ENCODE measurements at regions not wholly inside any gene's neighbourhood (a gene's known extent, or its start where the extent isn't known, plus 50 kb on each side); places are given as distances from the start of the nearest gene placed in this dataset.

GRCh38 chr2:53575721-53576124 lies 191.9 kb upstream of the CHAC2 start:
- H3F3A ChIP-seq (ENCODE audit: insufficient read depth) = no peaks in the 10 kb centered on the region
- H3K4me3 ChIP-seq (ENCODE audit: insufficient read depth, low read length, poor library complexity, severe bottlenecking) = no peak overlapping the region
- H4K20me1 ChIP-seq (ENCODE audit: low read depth, low read length) = no peaks in the 10 kb centered on the region
- H3K27me3 ChIP-seq (ENCODE audit: low read length) = no peaks in the 10 kb centered on the region
- no peak overlapping the region for H2AFZ ChIP-seq (ENCODE audit: low read depth, low read length, severe bottlenecking)
- no peaks in the 10 kb centered on the region for H3K79me2 ChIP-seq (ENCODE audit: insufficient read depth, low read length)
- no peak overlapping the region for H3K9ac ChIP-seq (ENCODE audit: low read length)
- no peaks in the 10 kb centered on the region for H3K36me3 ChIP-seq (ENCODE audit: low read length)
- no peaks in the 10 kb centered on the region for H3K9me2 ChIP-seq (replicated peaks; ENCODE audit: insufficient read depth, low read length)
- no peak overlapping the region for H3K27ac ChIP-seq (ENCODE audit: low read depth, low read length)
- TF ChIP-seq EZH2phosphoT487 (conservative IDR thresholded peaks at IDR 0.05; ENCODE audit: low read length) = no peak
- TF ChIP-seq, protein P1, sequence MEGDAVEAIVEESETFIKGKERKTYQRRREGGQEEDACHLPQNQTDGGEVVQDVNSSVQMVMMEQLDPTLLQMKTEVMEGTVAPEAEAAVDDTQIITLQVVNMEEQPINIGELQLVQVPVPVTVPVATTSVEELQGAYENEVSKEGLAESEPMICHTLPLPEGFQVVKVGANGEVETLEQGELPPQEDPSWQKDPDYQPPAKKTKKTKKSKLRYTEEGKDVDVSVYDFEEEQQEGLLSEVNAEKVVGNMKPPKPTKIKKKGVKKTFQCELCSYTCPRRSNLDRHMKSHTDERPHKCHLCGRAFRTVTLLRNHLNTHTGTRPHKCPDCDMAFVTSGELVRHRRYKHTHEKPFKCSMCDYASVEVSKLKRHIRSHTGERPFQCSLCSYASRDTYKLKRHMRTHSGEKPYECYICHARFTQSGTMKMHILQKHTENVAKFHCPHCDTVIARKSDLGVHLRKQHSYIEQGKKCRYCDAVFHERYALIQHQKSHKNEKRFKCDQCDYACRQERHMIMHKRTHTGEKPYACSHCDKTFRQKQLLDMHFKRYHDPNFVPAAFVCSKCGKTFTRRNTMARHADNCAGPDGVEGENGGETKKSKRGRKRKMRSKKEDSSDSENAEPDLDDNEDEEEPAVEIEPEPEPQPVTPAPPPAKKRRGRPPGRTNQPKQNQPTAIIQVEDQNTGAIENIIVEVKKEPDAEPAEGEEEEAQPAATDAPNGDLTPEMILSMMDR (IDR thresholded peaks at IDR 0.05; ENCODE audit: insufficient read depth, low read length, poor library complexity, severe bottlenecking) = no peak
- H3K9me3 ChIP-seq (ENCODE audit: insufficient read depth, low read length) = no peaks in the 10 kb centered on the region
- H3K4me2 ChIP-seq (ENCODE audit: low read depth, low read length, poor library complexity, severe bottlenecking) = no peak overlapping the region

DNA sequence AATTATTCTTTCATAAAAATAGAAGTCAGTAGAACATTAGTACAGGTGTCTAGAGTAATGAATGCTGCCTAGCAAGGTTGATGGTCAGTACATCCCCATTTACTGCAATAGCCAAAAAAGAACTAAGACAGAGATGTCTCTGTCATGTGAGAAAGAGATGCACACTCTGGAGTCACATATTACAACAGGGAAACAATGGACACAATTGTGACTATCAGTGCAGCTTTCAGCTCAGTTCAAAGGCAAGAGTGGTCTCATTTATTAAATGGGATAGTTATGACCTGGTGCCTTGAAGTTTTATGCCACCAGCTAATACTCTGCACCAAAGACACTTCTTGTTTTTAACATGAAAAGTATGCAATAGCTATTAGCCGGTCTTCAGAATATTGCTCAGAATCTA lies 194.9 kb upstream of the CHAC2 start:
- Histone ChIP-seq H2AFZ (ENCODE audit: low read depth, low read length, severe bottlenecking) (no peak overlapping the region), H3K4me3 (ENCODE audit: insufficient read depth, low read length, poor library complexity, severe bottlenecking) (no peak overlapping the region), H3K27me3 (ENCODE audit: low read length) (no peaks in the 10 kb centered on the region), H4K20me1 (ENCODE audit: low read depth, low read length) (no peaks in the 10 kb centered on the region), H3K9me3 (ENCODE audit: insufficient read depth, low read length) (no peaks in the 10 kb centered on the region), H3F3A (ENCODE audit: insufficient read depth) (no peaks in the 10 kb centered on the region), H3K36me3 (ENCODE audit: low read length) (no peaks in the 10 kb centered on the region), H3K27ac (ENCODE audit: low read depth, low read length) (no peak overlapping the region), H3K9me2 (replicated peaks; ENCODE audit: insufficient read depth, low read length) (no peaks in the 10 kb centered on the region), H3K79me2 (ENCODE audit: insufficient read depth, low read length) (no peaks in the 10 kb centered on the region), H3K4me2 (ENCODE audit: low read depth, low read length, poor library complexity, severe bottlenecking) (no peak overlapping the region), H3K9ac (ENCODE audit: low read length) (no peak overlapping the region)
- TF ChIP-seq EZH2phosphoT487 (conservative IDR thresholded peaks at IDR 0.05; ENCODE audit: low read length) = no peak
- TF ChIP-seq, protein P1 (IDR thresholded peaks at IDR 0.05; ENCODE audit: insufficient read depth, low read length, poor library complexity, severe bottlenecking) = no peak

DNA sequence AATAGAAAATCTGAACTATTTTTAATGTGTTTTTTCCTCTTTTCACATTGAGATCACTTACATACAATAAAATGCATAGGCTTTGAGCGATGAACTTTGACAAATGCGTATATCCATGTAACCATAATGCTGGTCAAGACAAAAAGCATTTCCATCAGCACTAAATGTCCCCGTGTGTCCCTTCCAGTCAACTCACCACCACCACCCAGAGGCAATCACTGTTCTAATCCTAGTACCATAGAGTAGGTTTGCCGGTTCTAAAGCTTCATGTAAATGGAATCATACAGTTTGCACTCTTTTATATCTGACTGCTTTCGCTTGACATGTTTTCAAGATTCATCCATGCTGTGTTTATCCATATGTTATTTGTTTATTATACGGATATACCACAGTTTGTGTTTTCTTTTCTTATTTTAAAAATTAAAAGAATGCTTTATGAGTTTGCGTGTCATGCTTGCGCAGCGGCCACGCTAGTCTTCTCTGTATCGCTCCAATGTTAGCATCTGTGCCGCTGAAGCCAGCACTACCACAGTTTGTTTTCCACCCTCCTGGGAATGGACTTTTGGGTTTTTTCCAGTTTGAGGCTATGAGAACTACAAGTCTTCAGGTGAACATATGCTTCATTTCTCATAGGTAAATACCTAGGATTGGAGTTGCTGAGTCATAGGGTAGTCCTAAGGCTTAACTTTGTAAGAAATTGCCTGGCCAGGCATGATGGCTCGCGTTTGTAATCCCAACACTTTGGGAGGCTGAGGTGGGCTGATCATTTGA lies 197.5 kb upstream of the CHAC2 start:
- Histone ChIP-seq H4K20me1 (ENCODE audit: low read depth, low read length) (no peaks in the 10 kb centered on the region), H3K27me3 (ENCODE audit: low read length) (no peaks in the 10 kb centered on the region), H2AFZ (ENCODE audit: low read depth, low read length, severe bottlenecking) (no peak overlapping the region), H3K4me2 (ENCODE audit: low read depth, low read length, poor library complexity, severe bottlenecking) (no peak overlapping the region), H3K27ac (ENCODE audit: low read depth, low read length) (no peak overlapping the region), H3K9me3 (ENCODE audit: insufficient read depth, low read length) (no peaks in the 10 kb centered on the region), H3K9ac (ENCODE audit: low read length) (no peak overlapping the region), H3K9me2 (replicated peaks; ENCODE audit: insufficient read depth, low read length) (no peaks in the 10 kb centered on the region), H3K4me3 (ENCODE audit: insufficient read depth, low read length, poor library complexity, severe bottlenecking) (no peak overlapping the region), H3K36me3 (ENCODE audit: low read length) (no peaks in the 10 kb centered on the region), H3F3A (ENCODE audit: insufficient read depth) (no peaks in the 10 kb centered on the region), H3K79me2 (ENCODE audit: insufficient read depth, low read length) (no peaks in the 10 kb centered on the region)
- TF ChIP-seq, protein P1 (IDR thresholded peaks at IDR 0.05; ENCODE audit: insufficient read depth, low read length, poor library complexity, severe bottlenecking) = no peak
- no peak for TF ChIP-seq EZH2phosphoT487 (conservative IDR thresholded peaks at IDR 0.05; ENCODE audit: low read length)

Measured in SU-DHL-6 (cell line).